ENCODE measurements at regions not wholly inside any gene's neighbourhood (a gene's known extent, or its start where the extent isn't known, plus 50 kb on each side); places are given as distances from the start of the nearest gene placed in this dataset.

- TF ChIP-seq EZH2phosphoT487 (IDR thresholded peaks at IDR 0.05; ENCODE audit: borderline replicate concordance) (no peak), CTCF (IDR thresholded peaks at IDR 0.05 in 2 of 3, conservative IDR thresholded peaks at IDR 0.05 in 1 of 3; ENCODE audit: borderline replicate concordance in 1 of 3, insufficient read depth in 1 of 3, low read depth in 2 of 3, low read length in 2 of 3) (no peak), CEBPB (IDR thresholded peaks at IDR 0.05; ENCODE audit: low read depth) (no peak), POLR2A (IDR thresholded peaks at IDR 0.05; ENCODE audit: borderline replicate concordance, extremely low read depth, insufficient read depth, insufficient read length) (no peak)
Measured at GRCh38 chr1:30466026-30466425, 257.4 kb downstream of the MATN1 start.

All from HCT116 (cell line).